ENCODE measurements at regions not wholly inside any gene's neighbourhood (a gene's known extent, or its start where the extent isn't known, plus 50 kb on each side); places are given as distances from the start of the nearest gene placed in this dataset.

DNA sequence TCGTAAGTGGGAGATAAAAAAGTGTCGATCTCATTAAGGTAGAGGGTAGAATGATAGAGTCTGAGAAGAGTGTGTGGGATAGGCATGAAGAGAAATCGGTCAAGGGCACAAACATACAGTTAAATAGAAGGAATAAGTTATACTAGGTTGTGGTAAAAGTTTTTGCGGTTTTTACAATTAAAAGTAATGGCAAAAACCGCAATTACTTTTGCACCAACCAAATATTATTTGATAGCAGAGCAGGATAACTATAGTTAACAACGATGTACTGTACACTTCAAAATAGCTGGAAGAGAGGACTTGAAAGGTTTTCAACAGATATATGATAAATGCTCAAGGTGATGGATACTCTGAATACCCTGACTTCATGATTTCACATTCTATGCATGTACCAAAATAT is 135.8 kb upstream of the CDH12 start:
- H3K9me3 ChIP-seq, result peaks cover 0 to 18% of the 10 kb centered on the region in 2 donors
- H3K27me3 ChIP-seq, result no peaks in the 10 kb centered on the region

GRCh38 chr5:22986281-22986680 is 133.1 kb upstream of the CDH12 start:
- Histone ChIP-seq H3K27me3 (no peaks in the 10 kb centered on the region), H3K4me3 (no peak overlapping the region), H3K9me3 (no peaks in the 10 kb centered on the region), H3K36me3 (no peaks in the 10 kb centered on the region), H3K27ac (no peak overlapping the region), H3K4me1 (no peaks in the 10 kb centered on the region)
- TF ChIP-seq, protein P1, sequence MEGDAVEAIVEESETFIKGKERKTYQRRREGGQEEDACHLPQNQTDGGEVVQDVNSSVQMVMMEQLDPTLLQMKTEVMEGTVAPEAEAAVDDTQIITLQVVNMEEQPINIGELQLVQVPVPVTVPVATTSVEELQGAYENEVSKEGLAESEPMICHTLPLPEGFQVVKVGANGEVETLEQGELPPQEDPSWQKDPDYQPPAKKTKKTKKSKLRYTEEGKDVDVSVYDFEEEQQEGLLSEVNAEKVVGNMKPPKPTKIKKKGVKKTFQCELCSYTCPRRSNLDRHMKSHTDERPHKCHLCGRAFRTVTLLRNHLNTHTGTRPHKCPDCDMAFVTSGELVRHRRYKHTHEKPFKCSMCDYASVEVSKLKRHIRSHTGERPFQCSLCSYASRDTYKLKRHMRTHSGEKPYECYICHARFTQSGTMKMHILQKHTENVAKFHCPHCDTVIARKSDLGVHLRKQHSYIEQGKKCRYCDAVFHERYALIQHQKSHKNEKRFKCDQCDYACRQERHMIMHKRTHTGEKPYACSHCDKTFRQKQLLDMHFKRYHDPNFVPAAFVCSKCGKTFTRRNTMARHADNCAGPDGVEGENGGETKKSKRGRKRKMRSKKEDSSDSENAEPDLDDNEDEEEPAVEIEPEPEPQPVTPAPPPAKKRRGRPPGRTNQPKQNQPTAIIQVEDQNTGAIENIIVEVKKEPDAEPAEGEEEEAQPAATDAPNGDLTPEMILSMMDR (IDR thresholded peaks at IDR 0.05), result no peak
- no peak for DNase-seq (ENCODE audit: low spot score)

More for the DNA sequence above, 135.8 kb upstream of the CDH12 start:
- DNase-seq (ENCODE audit: low spot score), result no peak
- H3K4me3 ChIP-seq, result no peak overlapping the region
- no peaks in the 10 kb centered on the region for H3K4me1 ChIP-seq
- H3K27ac ChIP-seq, result no peak overlapping the region
- no peaks in the 10 kb centered on the region for H3K36me3 ChIP-seq
- TF ChIP-seq, protein P1 (IDR thresholded peaks at IDR 0.05), result no peak

DNA sequence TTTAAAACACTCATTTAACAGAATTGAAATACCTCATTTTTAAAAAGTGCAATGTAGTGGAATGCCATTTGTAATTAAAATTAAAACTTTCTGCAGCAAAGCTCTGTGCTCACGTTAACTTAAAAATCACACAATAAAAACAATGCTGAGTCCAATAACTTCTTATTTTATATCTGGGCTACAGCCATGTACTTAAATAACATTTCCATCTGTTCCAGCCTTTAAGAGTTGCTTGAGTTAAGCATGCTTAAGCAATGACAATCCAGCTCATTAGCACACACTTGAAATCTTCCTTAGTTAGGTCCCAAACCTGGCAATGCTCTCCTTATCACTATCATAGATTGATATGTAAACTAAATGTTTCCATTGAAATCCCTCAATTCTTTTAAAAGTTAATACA is 132.3 kb upstream of the CDH12 start:
- Histone ChIP-seq H3K27me3 (no peaks in the 10 kb centered on the region), H3K4me3 (no peak overlapping the region), H3K36me3 (no peaks in the 10 kb centered on the region), H3K9me3 (no peaks in the 10 kb centered on the region), H3K4me1 (no peaks in the 10 kb centered on the region), H3K27ac (no peak overlapping the region)
- TF ChIP-seq, protein P1 (IDR thresholded peaks at IDR 0.05), result no peak
- DNase-seq (ENCODE audit: low spot score), result no peak

- Histone ChIP-seq H3K4me3 (no peak overlapping the region), H3K27me3 (no peaks in the 10 kb centered on the region), H3K4me1 (no peaks in the 10 kb centered on the region), H3K27ac (no peak overlapping the region), H3K9me3 (peaks cover 0 to 18% of the 10 kb centered on the region in 2 donors), H3K36me3 (no peaks in the 10 kb centered on the region)
- no peak for DNase-seq (ENCODE audit: low spot score)
- TF ChIP-seq, protein P1 (IDR thresholded peaks at IDR 0.05), result no peak
Observed at GRCh38 chr5:22970956-22971618, 117.9 kb upstream of the CDH12 start.

DNA sequence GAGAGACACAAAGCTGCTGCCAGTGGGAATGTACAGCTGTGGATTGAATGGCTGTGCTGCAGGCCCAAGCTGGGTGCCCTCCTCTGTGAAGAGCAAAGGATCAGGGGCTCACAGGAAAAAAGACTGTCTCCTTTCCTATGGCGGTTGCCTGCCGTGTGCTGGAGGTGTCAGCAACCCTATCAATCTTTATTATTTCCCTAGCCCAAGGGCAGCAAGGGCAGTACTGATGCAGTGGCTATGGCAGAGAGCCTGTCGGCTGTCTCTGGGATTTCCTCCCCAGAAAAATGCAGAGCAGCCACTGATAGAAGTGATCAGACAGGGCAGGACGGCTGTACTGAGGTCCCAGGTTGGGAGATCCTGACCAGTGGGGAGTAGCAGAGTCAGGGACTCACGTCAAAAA is 117.3 kb upstream of the CDH12 start:
- H3K27ac ChIP-seq, result no peak overlapping the region
- no peaks in the 10 kb centered on the region for H3K36me3 ChIP-seq
- H3K4me3 ChIP-seq, result no peak overlapping the region
- H3K27me3 ChIP-seq, result no peaks in the 10 kb centered on the region
- H3K9me3 ChIP-seq, result peaks cover 0 to 18% of the 10 kb centered on the region in 2 donors
- TF ChIP-seq, protein P1 (IDR thresholded peaks at IDR 0.05), result no peak
- H3K4me1 ChIP-seq, result no peaks in the 10 kb centered on the region
- DNase-seq (ENCODE audit: low spot score), result no peak

DNA sequence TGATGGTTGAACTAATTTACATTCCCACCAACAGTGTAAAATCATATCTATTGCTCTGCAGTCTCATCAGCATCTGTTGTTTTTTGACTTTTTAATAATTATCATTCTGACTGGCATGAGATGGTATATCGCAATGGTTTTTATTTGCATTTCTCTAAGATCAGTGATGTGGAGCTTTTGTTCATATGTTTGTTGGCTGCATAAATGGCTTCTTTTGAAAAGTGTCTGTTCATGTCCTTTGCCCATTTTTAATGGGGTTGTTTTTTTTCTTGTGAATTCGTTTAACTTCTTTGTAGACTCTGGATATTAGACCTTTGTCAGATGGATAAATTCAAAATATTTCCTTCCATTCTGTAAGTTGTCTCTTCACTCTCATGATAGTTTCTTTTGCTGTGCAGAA is 115.2 kb upstream of the CDH12 start:
- Histone ChIP-seq H3K4me1 (no peaks in the 10 kb centered on the region), H3K27ac (no peak overlapping the region), H3K36me3 (no peaks in the 10 kb centered on the region), H3K4me3 (no peak overlapping the region), H3K9me3 (peaks cover 0 to 18% of the 10 kb centered on the region in 2 donors), H3K27me3 (no peaks in the 10 kb centered on the region)
- no peak for DNase-seq (ENCODE audit: low spot score)
- TF ChIP-seq, protein P1 (IDR thresholded peaks at IDR 0.05), result no peak
